ENCODE measurements at regions not wholly inside any gene's neighbourhood (a gene's known extent, or its start where the extent isn't known, plus 50 kb on each side); places are given as distances from the start of the nearest gene placed in this dataset.

DNA sequence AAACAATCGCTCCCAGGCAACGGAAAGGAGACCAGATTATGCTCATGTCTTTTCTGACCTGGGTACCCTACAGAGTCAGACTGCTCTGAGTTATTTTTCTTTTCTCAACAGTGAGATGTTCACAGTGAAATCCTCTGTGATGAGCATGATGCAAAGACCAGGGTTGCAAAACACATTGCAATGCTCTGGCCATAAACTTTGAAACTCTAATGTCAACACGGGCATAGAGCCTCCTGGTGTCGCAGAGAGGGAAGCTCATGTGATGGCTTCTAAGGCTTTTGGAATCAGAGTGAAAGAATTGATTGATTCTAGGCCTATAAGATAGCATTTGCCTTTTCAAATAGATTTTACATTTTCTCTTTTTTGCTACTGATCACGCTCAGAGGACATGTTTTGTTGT lies 193.4 kb downstream of the RASSF9 start (continued):
- TF ChIP-seq MXD1 (CRISPR knock-in tag; IDR thresholded peaks at IDR 0.05) (no peak), ZNF567 (CRISPR knock-in tag; IDR thresholded peaks at IDR 0.05; ENCODE audit: borderline replicate concordance) (no peak), CEBPB (IDR thresholded peaks at IDR 0.05; ENCODE audit: borderline replicate concordance, low read depth, low read length) (peak; percentile 99), ZNF773 (CRISPR knock-in tag; IDR thresholded peaks at IDR 0.05; ENCODE audit: borderline replicate concordance) (no peak), ZNF720 (CRISPR knock-in tag; IDR thresholded peaks at IDR 0.05) (no peak), SPEN (CRISPR knock-in tag; IDR thresholded peaks at IDR 0.05; ENCODE audit: low read depth) (0 out of 2 replicates have a peak, but pooled peaks have one; percentile 21), DDIT3 (CRISPR knock-in tag; IDR thresholded peaks at IDR 0.05) (peak; percentile 99), ZNF580 (CRISPR knock-in tag; IDR thresholded peaks at IDR 0.05; ENCODE audit: borderline replicate concordance, low read depth) (no peak), SOX5 (CRISPR knock-in tag; IDR thresholded peaks at IDR 0.05; ENCODE audit: borderline replicate concordance) (peak; percentile 49; the same call in 1 of the 2 replicates), NR3C1 (CRISPR knock-in tag; IDR thresholded peaks at IDR 0.05) (no peak), STAG1 (CRISPR knock-in tag; IDR thresholded peaks at IDR 0.05) (peak; percentile 48), SMAD9 (CRISPR knock-in tag; IDR thresholded peaks at IDR 0.05) (no peak), TMF1 (CRISPR knock-in tag; IDR thresholded peaks at IDR 0.05; ENCODE audit: low read depth) (no peak), SYNCRIP (IDR thresholded peaks at IDR 0.05; ENCODE audit: insufficient read depth, low read depth, low read length) (no peak), GATAD2A (CRISPR knock-in tag; IDR thresholded peaks at IDR 0.05) (peak; percentile 77), ZNF761 (CRISPR knock-in tag; conservative IDR thresholded peaks at IDR 0.05) (no peak), NFE2L2 (IDR thresholded peaks at IDR 0.05; ENCODE audit: low read length) (no peak), ESRRA (CRISPR knock-in tag; IDR thresholded peaks at IDR 0.05; ENCODE audit: low read depth) (no peak), HES4 (CRISPR knock-in tag; IDR thresholded peaks at IDR 0.05; ENCODE audit: borderline replicate concordance) (no peak), MIER3 (CRISPR knock-in tag; IDR thresholded peaks at IDR 0.05; ENCODE audit: borderline replicate concordance) (peak; percentile 66; the same call in 1 of the 2 replicates), THRA (CRISPR knock-in tag; IDR thresholded peaks at IDR 0.05; ENCODE audit: borderline replicate concordance) (no peak), NFRKB (IDR thresholded peaks at IDR 0.05) (no peak), RFX1 (IDR thresholded peaks at IDR 0.05) (no peak)
- TF ChIP-seq, protein P1, sequence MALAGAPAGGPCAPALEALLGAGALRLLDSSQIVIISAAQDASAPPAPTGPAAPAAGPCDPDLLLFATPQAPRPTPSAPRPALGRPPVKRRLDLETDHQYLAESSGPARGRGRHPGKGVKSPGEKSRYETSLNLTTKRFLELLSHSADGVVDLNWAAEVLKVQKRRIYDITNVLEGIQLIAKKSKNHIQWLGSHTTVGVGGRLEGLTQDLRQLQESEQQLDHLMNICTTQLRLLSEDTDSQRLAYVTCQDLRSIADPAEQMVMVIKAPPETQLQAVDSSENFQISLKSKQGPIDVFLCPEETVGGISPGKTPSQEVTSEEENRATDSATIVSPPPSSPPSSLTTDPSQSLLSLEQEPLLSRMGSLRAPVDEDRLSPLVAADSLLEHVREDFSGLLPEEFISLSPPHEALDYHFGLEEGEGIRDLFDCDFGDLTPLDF (CRISPR knock-in tag; IDR thresholded peaks at IDR 0.05): no peak
- TF ChIP-seq, protein P2, sequence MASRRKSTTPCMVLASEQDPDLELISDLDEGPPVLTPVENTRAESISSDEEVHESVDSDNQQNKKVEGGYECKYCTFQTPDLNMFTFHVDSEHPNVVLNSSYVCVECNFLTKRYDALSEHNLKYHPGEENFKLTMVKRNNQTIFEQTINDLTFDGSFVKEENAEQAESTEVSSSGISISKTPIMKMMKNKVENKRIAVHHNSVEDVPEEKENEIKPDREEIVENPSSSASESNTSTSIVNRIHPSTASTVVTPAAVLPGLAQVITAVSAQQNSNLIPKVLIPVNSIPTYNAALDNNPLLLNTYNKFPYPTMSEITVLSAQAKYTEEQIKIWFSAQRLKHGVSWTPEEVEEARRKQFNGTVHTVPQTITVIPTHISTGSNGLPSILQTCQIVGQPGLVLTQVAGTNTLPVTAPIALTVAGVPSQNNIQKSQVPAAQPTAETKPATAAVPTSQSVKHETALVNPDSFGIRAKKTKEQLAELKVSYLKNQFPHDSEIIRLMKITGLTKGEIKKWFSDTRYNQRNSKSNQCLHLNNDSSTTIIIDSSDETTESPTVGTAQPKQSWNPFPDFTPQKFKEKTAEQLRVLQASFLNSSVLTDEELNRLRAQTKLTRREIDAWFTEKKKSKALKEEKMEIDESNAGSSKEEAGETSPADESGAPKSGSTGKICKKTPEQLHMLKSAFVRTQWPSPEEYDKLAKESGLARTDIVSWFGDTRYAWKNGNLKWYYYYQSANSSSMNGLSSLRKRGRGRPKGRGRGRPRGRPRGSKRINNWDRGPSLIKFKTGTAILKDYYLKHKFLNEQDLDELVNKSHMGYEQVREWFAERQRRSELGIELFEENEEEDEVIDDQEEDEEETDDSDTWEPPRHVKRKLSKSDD (CRISPR knock-in tag; IDR thresholded peaks at IDR 0.05; ENCODE audit: low read depth): no peak
- TF ChIP-seq, protein P3, sequence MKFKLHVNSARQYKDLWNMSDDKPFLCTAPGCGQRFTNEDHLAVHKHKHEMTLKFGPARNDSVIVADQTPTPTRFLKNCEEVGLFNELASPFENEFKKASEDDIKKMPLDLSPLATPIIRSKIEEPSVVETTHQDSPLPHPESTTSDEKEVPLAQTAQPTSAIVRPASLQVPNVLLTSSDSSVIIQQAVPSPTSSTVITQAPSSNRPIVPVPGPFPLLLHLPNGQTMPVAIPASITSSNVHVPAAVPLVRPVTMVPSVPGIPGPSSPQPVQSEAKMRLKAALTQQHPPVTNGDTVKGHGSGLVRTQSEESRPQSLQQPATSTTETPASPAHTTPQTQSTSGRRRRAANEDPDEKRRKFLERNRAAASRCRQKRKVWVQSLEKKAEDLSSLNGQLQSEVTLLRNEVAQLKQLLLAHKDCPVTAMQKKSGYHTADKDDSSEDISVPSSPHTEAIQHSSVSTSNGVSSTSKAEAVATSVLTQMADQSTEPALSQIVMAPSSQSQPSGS (CRISPR knock-in tag; IDR thresholded peaks at IDR 0.05): peak; percentile 52; the same call in 1 of the 2 replicates

Measured in HepG2 (cell line).